GM23338 (cell line): ENCODE measurements at regions not wholly inside any gene's neighbourhood (a gene's known extent, or its start where the extent isn't known, plus 50 kb on each side); places are given as distances from the start of the nearest gene placed in this dataset.

Experiments used
- ATAC-seq: fragments of 200-7000 bp; cut with Tn5 transposase; 3 replicates; pipeline ENCODE4 v1.9.1; 2020
- DNase-seq: peaks from one replicate; pipeline ENCODE4 v3.0.0-alpha.2; 2015; ENCODE audit warnings: low spot score
- H2AFZ ChIP-seq: fragments of 200-600 bp; sonication (generic); 2 replicates; pipeline ENCODE4 v1.8.0; 2016; ENCODE audit warnings: antibody characterized with exemption, mild to moderate bottlenecking, moderate library complexity
- H3F3A ChIP-seq: fragments of 200-600 bp; sonication (generic); replicated peaks from 2 replicates; pipeline ENCODE4 v1.8.0; 2017; ENCODE audit warnings: antibody characterized with exemption, mixed run types, low read depth
- H3K27ac ChIP-seq: fragments of 200-600 bp; sonication (generic); 2 replicates; pipeline ENCODE4 v1.6.1; 2016; ENCODE audit warnings: low read depth
- H3K27me3 ChIP-seq: fragments of 200-600 bp; sonication (generic); 2 replicates; pipeline ENCODE4 v1.8.0; 2016; ENCODE audit warnings: mild to moderate bottlenecking, mixed run types, moderate library complexity; ENCODE audit not compliant: insufficient read depth
- H3K36me3 ChIP-seq: fragments of 200-600 bp; sonication (generic); 2 replicates; pipeline ENCODE4 v1.8.0; 2016; ENCODE audit warnings: mild to moderate bottlenecking; ENCODE audit not compliant: insufficient read depth
- H3K4me1 ChIP-seq: fragments of 200-600 bp; sonication (generic); 2 replicates; pipeline ENCODE4 v1.8.0; 2016; ENCODE audit warnings: mild to moderate bottlenecking, moderate library complexity; ENCODE audit not compliant: insufficient read depth
- H3K4me2 ChIP-seq: fragments of 200-600 bp; sonication (generic); 2 replicates; pipeline ENCODE4 v1.7.1; 2017; ENCODE audit warnings: mixed run types
- H3K4me3 ChIP-seq: fragments of 200-600 bp; sonication (generic); 2 replicates; pipeline ENCODE4 v1.6.1; 2016; ENCODE audit warnings: mixed run types
- H3K79me2 ChIP-seq: fragments of 200-600 bp; sonication (generic); replicated peaks from 2 replicates; pipeline ENCODE4 v1.8.0; 2017; ENCODE audit warnings: mild to moderate bottlenecking; ENCODE audit not compliant: insufficient read depth
- H3K9me2 ChIP-seq: fragments of 200-600 bp; sonication (generic); 2 replicates; pipeline ENCODE4 v1.8.0; 2017; ENCODE audit not compliant: insufficient read depth
- H4K20me1 ChIP-seq: fragments of 200-600 bp; sonication (generic); replicated peaks from 2 replicates; pipeline ENCODE4 v1.8.0; 2017; ENCODE audit warnings: mild to moderate bottlenecking; ENCODE audit not compliant: insufficient read depth
- H3K27ac Mint-ChIP-seq: 2 replicates; pipeline ENCODE4 v1.8.0; 2020; ENCODE audit warnings: inconsistent platforms, mild to moderate bottlenecking, moderate library complexity, mixed read lengths
- H3K27me3 Mint-ChIP-seq: 3 replicates; pipeline ENCODE4 v1.8.0; 2022; ENCODE audit warnings: low read depth, mild to moderate bottlenecking, moderate library complexity, mixed read lengths, inconsistent platforms; ENCODE audit not compliant: insufficient read depth, poor library complexity
- H3K36me3 Mint-ChIP-seq: 3 replicates; pipeline ENCODE4 v1.8.0; 2021; ENCODE audit warnings: low read depth, mild to moderate bottlenecking, inconsistent platforms, moderate library complexity, mixed read lengths
- H3K4me1 Mint-ChIP-seq: 3 replicates; pipeline ENCODE4 v1.8.0; 2020; ENCODE audit warnings: mild to moderate bottlenecking, inconsistent platforms, mixed read lengths
- H3K4me3 Mint-ChIP-seq: 3 replicates; pipeline ENCODE4 v1.8.0; 2021; ENCODE audit warnings: moderate library complexity, mild to moderate bottlenecking, inconsistent platforms, mixed read lengths
- H3K9me3 Mint-ChIP-seq: 3 replicates; pipeline ENCODE4 v1.8.0; 2020; ENCODE audit warnings: moderate library complexity, mild to moderate bottlenecking, inconsistent platforms, mixed read lengths
- CTCF ChIP-seq, 2 experiments: fragments of 200-600 bp in 1 of 2; sonication (generic) in 1 of 2; conservative IDR thresholded peaks; 2 replicates each; pipeline versions ENCODE4 v1.5.1 to v1.6.1; 2016 to 2017; ENCODE audit warnings: antibody characterized with exemption in 2 of 2, low read depth in 2 of 2, mild to moderate bottlenecking in 2 of 2, moderate library complexity in 1 of 2
- ETS1 ChIP-seq: IDR thresholded peaks from 2 replicates; pipeline ENCODE4 v1.6.1; 2016; ENCODE audit warnings: antibody characterized with exemption
- EZH2 ChIP-seq: fragments of 200-600 bp; sonication (generic); IDR thresholded peaks from one replicate; pipeline ENCODE4 v1.8.0; 2017; ENCODE audit warnings: antibody characterized with exemption, mild to moderate bottlenecking, low read depth; ENCODE audit not compliant: unreplicated experiment
- POLR2AphosphoS5 ChIP-seq: IDR thresholded peaks from 2 replicates; pipeline ENCODE4 v1.6.1; 2016; ENCODE audit warnings: antibody characterized with exemption, low read depth
- REST ChIP-seq: IDR thresholded peaks from one replicate; pipeline ENCODE4 v1.6.1; 2018; ENCODE audit warnings: antibody characterized with exemption; ENCODE audit not compliant: unreplicated experiment
- ZNF114 ChIP-seq: fragments of 250-450 bp; sonication (Bioruptor Pico); IDR thresholded peaks from 2 replicates; pipeline ENCODE4 v1.5.0; 2020; ENCODE audit warnings: mild to moderate bottlenecking, moderate library complexity
- ZNF331 ChIP-seq: fragments of 250-450 bp; sonication (Bioruptor Pico); IDR thresholded peaks from 2 replicates; pipeline ENCODE4 v1.5.0; 2020; ENCODE audit warnings: low read depth, mild to moderate bottlenecking, moderate library complexity
- ZNF462 ChIP-seq: fragments of 250-450 bp; sonication (Bioruptor Pico); IDR thresholded peaks from 2 replicates; pipeline ENCODE4 v1.5.0; 2020; ENCODE audit warnings: mild to moderate bottlenecking, moderate library complexity

GRCh38 chr11:37109286-37109585, 511.2 kb upstream of the RAG2 start:
- Histone ChIP-seq H3K36me3 (peaks cover 29% of the 10 kb centered on the region), H3K4me1 (no peaks in the 10 kb centered on the region), H4K20me1 (no peaks in the 10 kb centered on the region), H3K27me3 (no peaks in the 10 kb centered on the region), H3K27ac (no peak overlapping the region), H3K4me2 (no peak overlapping the region), H3F3A (no peaks in the 10 kb centered on the region), H3K79me2 (no peaks in the 10 kb centered on the region), H3K4me3 (no peak overlapping the region), H3K9me2 (no peaks in the 10 kb centered on the region), H2AFZ (no peak overlapping the region)
- Mint-ChIP-seq H3K9me3 (peaks cover 85% of the 10 kb centered on the region), H3K4me1 (no peaks in the 10 kb centered on the region), H3K27me3 (no peaks in the 10 kb centered on the region), H3K4me3 (no peak overlapping the region), H3K27ac (no peak overlapping the region), H3K36me3 (peaks cover 18% of the 10 kb centered on the region; the same call in 2 of the 3 replicates)
- DNase-seq (no peak), ATAC-seq (no peak)
- no peak for TF ChIP-seq ZNF114 (CRISPR knock-in tag)
- TF ChIP-seq CTCF (conservative IDR thresholded peaks at IDR 0.05; ENCODE audit: low read depth in 2 of 2): no peak
- TF ChIP-seq REST: no peak
- TF ChIP-seq ZNF331: no peak
- no peak for TF ChIP-seq EZH2
- no peak for TF ChIP-seq POLR2AphosphoS5
- TF ChIP-seq ZNF462 (CRISPR knock-in tag): no peak
- TF ChIP-seq ETS1: no peak
